Loucy (cell line): ENCODE measurements at regions not wholly inside any gene's neighbourhood (a gene's known extent, or its start where the extent isn't known, plus 50 kb on each side); places are given as distances from the start of the nearest gene placed in this dataset.

ENCODE experiments used
- H2AFZ ChIP-seq: fragments of 200-600 bp; sonication (generic); 2 replicates; pipeline ENCODE4 v1.6.0; 2016; ENCODE audit warnings: antibody characterized with exemption, mild to moderate bottlenecking, low read length, moderate library complexity
- H3F3A ChIP-seq: fragments of 200-600 bp; 2 replicates; pipeline ENCODE4 v1.6.0; 2016; ENCODE audit warnings: antibody characterized with exemption, low read depth, mild to moderate bottlenecking
- H3K27me3 ChIP-seq: fragments of 200-600 bp; sonication (generic); 2 replicates; pipeline ENCODE4 v1.6.1; 2014; ENCODE audit warnings: low read length, mild to moderate bottlenecking; ENCODE audit not compliant: insufficient read depth, poor library complexity, severe bottlenecking
- H3K36me3 ChIP-seq: fragments of 200-600 bp; sonication (generic); 2 replicates; pipeline ENCODE4 v1.6.1; 2016; ENCODE audit warnings: low read length; ENCODE audit not compliant: insufficient read depth
- H3K4me1 ChIP-seq: fragments of 200-600 bp; sonication (generic); 2 replicates; pipeline ENCODE4 v1.5.1; 2014; ENCODE audit warnings: low read length, mild to moderate bottlenecking; ENCODE audit not compliant: insufficient read depth, poor library complexity, severe bottlenecking
- H3K4me2 ChIP-seq: fragments of 200-600 bp; sonication (generic); 2 replicates; pipeline ENCODE4 v1.6.0; 2014; ENCODE audit warnings: antibody characterized with exemption, low read length, low read depth, mild to moderate bottlenecking; ENCODE audit not compliant: poor library complexity, severe bottlenecking
- H3K4me3 ChIP-seq: fragments of 200-600 bp; sonication (generic); 2 replicates; pipeline ENCODE4 v1.5.1; 2014; ENCODE audit warnings: low read length, mild to moderate bottlenecking, mixed read lengths; ENCODE audit not compliant: poor library complexity, severe bottlenecking
- H3K79me2 ChIP-seq: fragments of 200-600 bp; sonication (generic); 2 replicates; pipeline ENCODE4 v1.6.1; 2014; ENCODE audit warnings: low read length; ENCODE audit not compliant: insufficient read depth
- H3K9ac ChIP-seq: fragments of 200-600 bp; sonication (generic); 2 replicates; pipeline ENCODE4 v1.6.0; 2014; ENCODE audit warnings: mild to moderate bottlenecking, low read depth, low read length, moderate library complexity; ENCODE audit not compliant: poor library complexity, severe bottlenecking
- H3K9me2 ChIP-seq: fragments of 200-600 bp; sonication (generic); replicated peaks from 2 replicates; pipeline ENCODE4 v1.6.1; 2016; ENCODE audit warnings: low read depth, low read length, mixed read lengths
- H3K9me3 ChIP-seq: fragments of 200-600 bp; sonication (generic); 2 replicates; pipeline ENCODE4 v1.6.1; 2014; ENCODE audit warnings: mild to moderate bottlenecking, antibody characterized with exemption, low read length, low read depth; ENCODE audit not compliant: insufficient read depth
- H4K20me1 ChIP-seq: fragments of 200-600 bp; sonication (generic); 2 replicates; pipeline ENCODE4 v1.6.0; 2014; ENCODE audit warnings: antibody characterized with exemption, low read length, mild to moderate bottlenecking; ENCODE audit not compliant: insufficient read depth, poor library complexity, severe bottlenecking
- EZH2phosphoT487 ChIP-seq: fragments of 200-600 bp; IDR thresholded peaks from 2 replicates; pipeline ENCODE4 v1.6.1; 2018; ENCODE audit warnings: antibody characterized with exemption, mild to moderate bottlenecking, moderate library complexity, borderline replicate concordance
- TF ChIP-seq, protein P1 (sequence below): fragments of 200-600 bp; sonication (generic); conservative IDR thresholded peaks from 2 replicates; pipeline ENCODE4 v1.5.1; 2014; ENCODE audit warnings: mild to moderate bottlenecking, antibody characterized with exemption, low read length

DNA sequence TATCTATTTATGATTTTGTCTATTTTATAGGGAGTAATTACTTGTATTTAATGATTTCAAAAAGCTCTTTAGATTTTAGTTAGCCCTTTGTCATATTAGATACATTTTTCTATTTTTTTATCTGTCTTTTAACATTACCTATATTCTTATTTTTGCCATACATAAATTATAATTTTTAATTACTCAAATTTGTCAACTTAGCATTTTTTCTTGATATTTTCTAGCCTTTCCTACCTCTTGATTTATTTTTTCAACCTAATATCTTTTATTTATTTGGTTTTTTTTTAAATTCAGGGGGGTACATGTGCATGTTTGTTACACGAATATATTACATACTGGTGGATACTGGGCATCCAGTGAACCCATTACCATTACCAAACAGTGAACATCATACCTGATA is 114.3 kb upstream of the F13A1 start:
- H3K27me3 ChIP-seq, result no peaks in the 10 kb centered on the region
- H3K9me2 ChIP-seq, result no peaks in the 10 kb centered on the region
- no peak overlapping the region for H3K9ac ChIP-seq
- H3K4me2 ChIP-seq, result no peak overlapping the region
- TF ChIP-seq EZH2phosphoT487, result no peak
- TF ChIP-seq, protein P1, sequence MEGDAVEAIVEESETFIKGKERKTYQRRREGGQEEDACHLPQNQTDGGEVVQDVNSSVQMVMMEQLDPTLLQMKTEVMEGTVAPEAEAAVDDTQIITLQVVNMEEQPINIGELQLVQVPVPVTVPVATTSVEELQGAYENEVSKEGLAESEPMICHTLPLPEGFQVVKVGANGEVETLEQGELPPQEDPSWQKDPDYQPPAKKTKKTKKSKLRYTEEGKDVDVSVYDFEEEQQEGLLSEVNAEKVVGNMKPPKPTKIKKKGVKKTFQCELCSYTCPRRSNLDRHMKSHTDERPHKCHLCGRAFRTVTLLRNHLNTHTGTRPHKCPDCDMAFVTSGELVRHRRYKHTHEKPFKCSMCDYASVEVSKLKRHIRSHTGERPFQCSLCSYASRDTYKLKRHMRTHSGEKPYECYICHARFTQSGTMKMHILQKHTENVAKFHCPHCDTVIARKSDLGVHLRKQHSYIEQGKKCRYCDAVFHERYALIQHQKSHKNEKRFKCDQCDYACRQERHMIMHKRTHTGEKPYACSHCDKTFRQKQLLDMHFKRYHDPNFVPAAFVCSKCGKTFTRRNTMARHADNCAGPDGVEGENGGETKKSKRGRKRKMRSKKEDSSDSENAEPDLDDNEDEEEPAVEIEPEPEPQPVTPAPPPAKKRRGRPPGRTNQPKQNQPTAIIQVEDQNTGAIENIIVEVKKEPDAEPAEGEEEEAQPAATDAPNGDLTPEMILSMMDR, result no peak
- H4K20me1 ChIP-seq, result no peaks in the 10 kb centered on the region
- H3K79me2 ChIP-seq, result no peaks in the 10 kb centered on the region
- no peaks in the 10 kb centered on the region for H3K9me3 ChIP-seq
- no peaks in the 10 kb centered on the region for H3K36me3 ChIP-seq
- H3K4me1 ChIP-seq, result no peaks in the 10 kb centered on the region
- no peak overlapping the region for H3K4me3 ChIP-seq
- no peaks in the 10 kb centered on the region for H3F3A ChIP-seq
- no peak overlapping the region for H2AFZ ChIP-seq

DNA sequence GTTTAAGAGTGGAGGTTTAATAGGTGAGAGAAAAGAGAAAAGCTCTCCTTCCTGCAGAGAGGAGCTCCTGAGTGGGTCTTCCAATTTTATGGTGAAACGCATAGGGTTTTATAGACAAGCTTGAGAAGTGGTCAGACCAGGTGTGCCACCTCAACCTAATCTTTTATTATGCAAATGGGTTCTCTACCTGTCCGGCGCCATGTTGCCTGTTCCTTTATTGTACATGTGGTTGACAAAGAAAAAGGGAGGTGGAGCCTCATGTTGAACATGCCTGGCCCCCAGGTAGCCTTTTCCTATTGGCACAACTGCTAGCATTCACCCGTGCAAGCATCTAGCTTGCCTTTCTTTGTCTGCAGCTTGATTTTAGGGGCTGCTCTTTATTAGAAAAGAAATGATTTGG is 115.9 kb upstream of the F13A1 start:
- Histone ChIP-seq H3K9ac (no peak overlapping the region), H3K4me3 (no peak overlapping the region), H4K20me1 (no peaks in the 10 kb centered on the region), H3F3A (no peaks in the 10 kb centered on the region), H3K9me3 (no peaks in the 10 kb centered on the region), H2AFZ (no peak overlapping the region), H3K27me3 (no peaks in the 10 kb centered on the region), H3K4me1 (no peaks in the 10 kb centered on the region), H3K79me2 (no peaks in the 10 kb centered on the region), H3K36me3 (no peaks in the 10 kb centered on the region), H3K9me2 (no peaks in the 10 kb centered on the region), H3K4me2 (no peak overlapping the region)
- TF ChIP-seq, protein P1, result no peak
- TF ChIP-seq EZH2phosphoT487, result no peak

DNA sequence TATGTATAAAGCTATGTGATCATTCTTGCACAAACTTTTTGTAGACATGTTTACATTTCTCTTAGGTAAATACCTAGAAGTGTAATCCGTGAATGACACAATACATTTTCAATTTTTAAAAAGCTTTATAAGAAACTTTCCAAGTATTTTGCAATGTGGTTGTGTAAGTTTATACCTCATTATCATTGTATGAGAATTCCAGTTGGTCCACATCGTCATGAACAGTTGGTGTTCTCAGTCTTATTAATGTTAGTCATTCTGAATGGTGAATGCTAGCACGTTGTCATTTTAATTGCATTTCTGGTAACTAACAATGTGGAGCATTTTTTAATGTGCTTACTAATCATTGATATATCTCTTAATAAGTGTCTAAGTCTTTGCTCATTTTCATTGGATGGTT is 116.5 kb upstream of the F13A1 start:
- Histone ChIP-seq H3K4me1 (no peaks in the 10 kb centered on the region), H3F3A (no peaks in the 10 kb centered on the region), H3K36me3 (no peaks in the 10 kb centered on the region), H3K4me2 (no peak overlapping the region), H3K4me3 (no peak overlapping the region), H3K9me2 (no peaks in the 10 kb centered on the region), H3K27me3 (no peaks in the 10 kb centered on the region), H4K20me1 (no peaks in the 10 kb centered on the region), H3K79me2 (no peaks in the 10 kb centered on the region), H2AFZ (no peak overlapping the region), H3K9me3 (no peaks in the 10 kb centered on the region), H3K9ac (no peak overlapping the region)
- TF ChIP-seq EZH2phosphoT487, result no peak
- TF ChIP-seq, protein P1, result no peak
